Myocyte (in vitro differentiated cells): ENCODE measurements at regions not wholly inside any gene's neighbourhood (a gene's known extent, or its start where the extent isn't known, plus 50 kb on each side); places are given as distances from the start of the nearest gene placed in this dataset.

Experiments used
- DNase-seq: peaks from one replicate; pipeline ENCODE4 v3.0.0-alpha.2; 2012; ENCODE audit warnings: low read depth

- DNase-seq = no peak
Measured at GRCh38 chr7:145665499-145666258, 450.9 kb upstream of the CNTNAP2 start.

GRCh38 chr7:145655666-145656065 lies 460.9 kb upstream of the CNTNAP2 start:
- no peak for DNase-seq

DNA sequence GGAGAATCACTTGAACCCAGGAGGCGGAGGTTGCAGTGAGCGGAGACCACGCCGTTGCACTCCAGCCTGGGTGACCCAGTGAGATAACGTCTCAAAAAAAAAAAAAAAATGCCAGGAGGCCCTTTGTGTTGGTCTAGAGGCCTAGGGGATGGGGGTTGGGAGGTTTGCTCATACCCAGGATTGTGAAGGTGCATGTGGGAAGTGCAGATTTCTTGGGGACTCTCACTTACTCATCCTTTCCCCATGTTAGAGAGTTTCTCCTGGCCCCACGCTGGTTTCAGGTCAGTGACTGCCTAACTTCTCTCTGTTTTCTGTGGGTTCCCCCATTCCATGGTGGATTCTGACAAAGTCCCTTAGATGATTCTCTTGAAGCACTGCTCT lies 471.5 kb upstream of the CNTNAP2 start:
- no peak for DNase-seq

GRCh38 chr7:145644426-145645134 lies 472.0 kb upstream of the CNTNAP2 start:
- DNase-seq = no peak

DNA sequence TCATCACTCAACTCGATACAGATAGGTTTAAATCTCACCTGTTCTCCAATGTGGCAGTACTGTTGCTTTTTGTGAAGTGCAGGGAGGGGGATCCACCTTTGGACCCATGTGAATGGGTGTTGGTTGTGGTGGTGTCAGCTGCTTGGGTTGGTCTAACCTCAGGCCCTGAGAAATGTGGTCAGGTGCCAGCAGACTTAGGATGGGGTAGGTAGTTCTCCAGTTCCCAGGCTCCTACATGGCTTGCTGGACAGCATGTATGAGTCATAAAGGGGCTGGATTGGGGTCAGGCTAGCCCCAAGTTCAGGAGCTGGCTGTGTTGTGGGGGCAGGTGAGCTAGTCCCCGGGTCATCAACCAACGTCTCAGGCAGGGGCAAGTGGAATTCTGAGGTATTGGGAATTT lies 472.6 kb upstream of the CNTNAP2 start:
- DNase-seq = no peak

GRCh38 chr7:145633513-145633912 lies 483.1 kb upstream of the CNTNAP2 start:
- no peak for DNase-seq

GRCh38 chr7:145624618-145625017 lies 492.0 kb upstream of the CNTNAP2 start:
- no peak for DNase-seq

GRCh38 chr7:145605963-145606362 lies 510.6 kb upstream of the CNTNAP2 start:
- no peak for DNase-seq

DNA sequence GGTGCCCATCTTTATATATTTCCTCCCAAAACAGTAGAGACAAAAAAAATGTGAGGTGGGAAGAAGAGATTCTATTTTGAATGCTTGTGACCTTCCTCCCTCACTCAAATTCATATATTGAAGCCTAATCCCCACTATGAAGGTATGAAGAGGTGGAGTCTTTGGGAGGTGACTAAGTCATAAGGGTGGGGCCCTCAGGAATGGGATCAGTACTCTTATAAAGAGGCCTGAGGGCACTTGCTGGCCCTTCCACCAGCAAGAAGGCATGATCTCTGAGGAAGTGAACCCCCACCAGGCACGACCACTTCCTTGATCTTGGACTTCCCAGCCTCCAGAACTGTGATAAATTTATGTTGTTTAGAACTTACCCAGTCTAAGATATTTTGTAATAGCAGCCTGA lies 517.2 kb upstream of the CNTNAP2 start:
- DNase-seq = no peak

- DNase-seq = no peak
Measured at GRCh38 chr7:145584401-145584800, 532.2 kb upstream of the CNTNAP2 start.

DNA sequence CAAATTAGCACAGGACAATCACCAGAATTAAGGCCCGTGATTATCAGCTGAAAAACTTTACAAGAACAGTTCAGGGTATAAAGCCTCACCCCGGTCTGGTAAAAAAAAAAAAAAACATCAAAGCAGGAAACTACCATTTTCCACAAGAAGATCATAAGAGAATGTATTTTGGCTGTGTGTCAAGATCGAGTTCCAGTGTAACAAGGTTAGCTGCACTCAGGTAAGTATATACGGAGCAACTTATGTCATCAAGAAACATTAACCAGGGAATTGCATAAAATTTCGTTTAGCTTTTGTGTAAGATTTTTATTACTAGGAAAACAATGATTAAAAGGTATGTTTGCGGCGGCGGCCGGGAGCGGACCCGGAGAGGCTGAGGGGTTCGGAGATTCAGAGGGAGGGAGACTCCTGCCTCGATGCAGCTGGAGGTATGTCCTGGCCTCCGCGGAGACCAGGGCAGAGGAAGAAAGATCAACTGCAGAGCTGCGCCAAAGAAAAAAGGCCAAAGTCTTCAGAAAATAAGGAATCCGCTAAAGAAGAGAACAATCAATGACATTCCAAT lies 533.8 kb upstream of the CNTNAP2 start:
- DNase-seq = no peak

GRCh38 chr7:145557805-145558204 lies 558.8 kb upstream of the CNTNAP2 start:
- no peak for DNase-seq

- no peak for DNase-seq
Measured at GRCh38 chr7:145543242-145543641, 573.4 kb upstream of the CNTNAP2 start.

GRCh38 chr7:145539910-145540309 lies 576.7 kb upstream of the CNTNAP2 start:
- DNase-seq = no peak

- DNase-seq = no peak
Measured at GRCh38 chr7:145534301-145534700, 582.3 kb upstream of the CNTNAP2 start.

DNA sequence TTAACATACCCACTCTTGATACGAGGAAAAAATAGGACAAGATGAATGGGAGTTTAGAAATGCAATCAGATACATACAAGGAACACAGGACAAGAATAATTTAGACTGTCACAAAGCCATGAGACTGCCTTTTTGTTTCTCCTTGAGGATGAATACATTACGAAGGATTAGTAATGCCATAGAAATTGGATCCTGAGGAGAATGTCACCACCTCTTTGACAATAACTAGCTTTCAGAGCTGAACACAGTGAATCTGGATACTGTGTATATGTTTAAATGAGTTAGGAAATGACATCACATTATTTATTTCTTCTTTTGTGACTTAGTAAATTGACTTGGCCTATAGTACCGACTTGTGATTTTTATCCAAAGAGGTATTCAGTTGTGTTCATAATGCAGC lies 596.3 kb upstream of the CNTNAP2 start:
- no peak for DNase-seq

DNA sequence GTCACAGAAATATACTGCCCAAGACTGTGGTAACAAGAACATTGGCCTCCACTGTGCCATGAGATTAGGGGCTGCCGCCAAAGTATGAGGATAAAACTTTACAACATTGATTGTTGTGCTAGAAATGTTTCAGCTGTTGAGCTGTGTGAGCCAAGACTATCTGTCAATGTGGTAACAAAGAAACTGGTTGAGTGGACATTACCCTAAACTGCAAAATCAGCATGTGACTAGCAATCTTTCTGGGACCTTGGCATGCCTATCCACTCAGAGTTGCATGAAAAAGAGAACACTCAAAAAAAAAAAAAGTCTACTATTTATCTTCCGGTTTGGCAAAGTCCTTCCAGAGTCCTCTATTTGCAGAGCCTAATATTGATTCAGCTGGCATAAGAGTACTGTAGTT lies 605.6 kb upstream of the CNTNAP2 start:
- DNase-seq = no peak

DNA sequence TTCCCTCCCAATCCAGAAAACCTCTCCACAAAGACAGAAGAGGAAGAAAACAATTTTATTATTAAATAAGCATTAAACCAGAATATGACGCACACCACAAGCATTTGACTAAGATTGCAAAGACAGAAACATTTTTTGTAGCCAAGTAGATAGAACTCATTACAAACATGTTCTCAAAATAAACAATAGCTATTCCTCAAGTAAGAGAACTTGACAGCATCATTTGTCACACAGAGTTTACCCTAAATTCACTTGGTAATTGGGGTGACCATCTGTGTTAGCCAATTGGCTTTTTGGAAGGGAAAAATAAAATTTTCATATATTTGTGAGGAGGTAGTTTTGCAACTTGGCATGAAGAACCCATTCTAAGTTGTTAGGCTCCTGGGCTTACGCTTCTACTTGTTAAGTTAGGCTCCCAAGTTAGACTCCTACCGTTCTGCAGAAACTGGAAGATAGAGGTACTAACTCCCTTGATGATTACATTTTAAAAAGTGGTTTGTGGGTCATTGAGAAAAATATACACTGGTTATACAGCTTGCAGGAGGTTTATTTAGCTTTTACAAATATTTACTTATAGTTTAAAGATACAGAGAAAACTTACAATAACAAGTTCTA lies 618.6 kb upstream of the CNTNAP2 start:
- DNase-seq = no peak

GRCh38 chr7:145490356-145490755 lies 626.2 kb upstream of the CNTNAP2 start:
- no peak for DNase-seq

DNA sequence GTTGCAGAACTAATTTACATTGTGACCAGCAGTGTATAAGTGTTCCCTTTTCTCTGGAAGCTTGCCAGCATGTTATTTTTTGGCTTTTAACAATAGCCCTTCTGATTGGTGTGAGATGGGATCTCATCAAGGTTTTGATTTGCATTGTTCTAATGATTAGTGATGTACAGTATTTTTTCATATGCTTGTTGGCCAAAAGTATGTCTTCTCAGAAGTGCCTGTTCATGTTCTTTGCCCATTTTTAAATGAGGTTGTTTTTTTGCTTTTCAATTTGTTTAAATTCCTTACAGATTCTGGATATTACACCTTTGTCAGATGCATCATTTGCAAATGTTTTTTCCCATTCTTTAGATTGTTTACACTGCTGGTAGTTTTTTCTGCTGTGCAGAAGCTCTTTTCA lies 627.0 kb upstream of the CNTNAP2 start:
- DNase-seq = no peak

DNA sequence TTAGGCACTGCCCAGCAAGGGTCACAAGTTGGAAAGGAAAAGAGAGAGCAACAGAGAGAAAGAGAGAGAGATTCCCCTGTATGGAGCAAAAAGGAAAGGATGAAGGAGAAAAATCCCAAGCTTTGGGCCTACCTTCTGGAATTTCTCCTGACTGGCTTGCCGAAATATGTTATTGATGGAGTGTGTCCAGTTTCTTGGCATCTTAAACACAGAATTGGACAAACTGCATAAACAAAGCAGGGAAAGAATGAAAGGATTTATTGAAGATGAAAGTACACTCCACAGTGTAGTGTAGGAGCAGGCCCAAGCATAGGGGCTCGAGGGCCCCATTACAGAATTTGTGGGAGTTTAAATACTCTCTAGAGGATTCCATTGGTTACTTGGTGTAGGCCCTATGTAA lies 627.8 kb upstream of the CNTNAP2 start:
- DNase-seq = no peak

DNA sequence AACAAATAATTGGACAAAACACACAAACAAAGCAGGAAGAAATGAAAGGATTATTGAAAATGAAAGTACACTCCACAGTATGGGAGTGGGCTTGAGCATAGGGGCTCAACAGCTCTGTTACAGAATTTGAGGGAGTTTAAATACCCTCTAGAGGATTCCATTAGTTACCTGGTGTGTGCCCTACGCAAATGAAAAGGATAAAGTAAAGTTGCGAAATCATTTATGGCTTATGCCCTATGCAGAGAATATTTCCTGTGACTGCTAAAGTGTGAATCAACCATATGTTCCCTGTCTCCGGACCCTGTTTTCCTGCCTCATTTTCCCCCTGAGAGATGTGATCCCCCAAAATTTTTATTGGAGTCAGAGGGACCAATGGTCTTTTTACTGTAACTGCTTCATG lies 634.6 kb upstream of the CNTNAP2 start:
- no peak for DNase-seq
